Trophoblast cell (in vitro differentiated cells and primary cell): ENCODE measurements at regions not wholly inside any gene's neighbourhood (a gene's known extent, or its start where the extent isn't known, plus 50 kb on each side); places are given as distances from the start of the nearest gene placed in this dataset.
A peak's percentile ranks its signal among the peaks of the same experiment; 100 is the strongest.
"Not testable (repeated sequence)": the region's sequence is repeated elsewhere in the genome, so short reads cannot be mapped to it uniquely, and the experiment has no call there.

ENCODE experiments used
- DNase-seq, 2 donors: peaks; one replicate each; pipeline ENCODE4 v3.0.0-alpha.2; 2016
- H2AFZ ChIP-seq: 2 replicates; pipeline ENCODE4 v1.6.1; 2013; ENCODE audit warnings: low read length, moderate library complexity, mild to moderate bottlenecking; ENCODE audit not compliant: insufficient read depth, poor library complexity
- H2AK5ac ChIP-seq: 2 replicates; pipeline ENCODE4 v1.6.1; 2013; ENCODE audit warnings: mild to moderate bottlenecking, low read length
- H2BK120ac ChIP-seq: 2 replicates; pipeline ENCODE4 v1.6.1; 2013; ENCODE audit warnings: low read length, mild to moderate bottlenecking, moderate library complexity; ENCODE audit not compliant: insufficient read depth, poor library complexity
- H2BK12ac ChIP-seq: 2 replicates; pipeline ENCODE4 v1.6.1; 2013; ENCODE audit warnings: mild to moderate bottlenecking, low read length, moderate library complexity
- H2BK5ac ChIP-seq: 2 replicates; pipeline ENCODE4 v1.6.1; 2013; ENCODE audit warnings: low read length, low read depth, moderate library complexity, mild to moderate bottlenecking; ENCODE audit not compliant: poor library complexity
- H3K14ac ChIP-seq: 2 replicates; pipeline ENCODE4 v1.6.1; 2013; ENCODE audit warnings: mild to moderate bottlenecking, low read length
- H3K18ac ChIP-seq: 2 replicates; pipeline ENCODE4 v1.6.1; 2013; ENCODE audit warnings: mild to moderate bottlenecking, low read length
- H3K23ac ChIP-seq: 2 replicates; pipeline ENCODE4 v1.6.1; 2013; ENCODE audit warnings: low read length
- H3K27ac ChIP-seq: 2 replicates; pipeline ENCODE4 v1.5.1; 2013; ENCODE audit warnings: low read depth, mild to moderate bottlenecking, inconsistent platforms, low read length, moderate library complexity
- H3K27me3 ChIP-seq: 2 replicates; pipeline ENCODE4 v1.6.1; 2013; ENCODE audit warnings: inconsistent platforms, mild to moderate bottlenecking, low read length, moderate library complexity; ENCODE audit not compliant: insufficient read depth
- H3K36me3 ChIP-seq, 2 experiments: 1 replicate in 1 of 2; 2 replicates in 1 of 2; pipeline ENCODE4 v1.6.1; 2013; ENCODE audit warnings: low read length in 2 of 2, mild to moderate bottlenecking in 2 of 2, moderate library complexity in 1 of 2; ENCODE audit not compliant: insufficient read depth in 2 of 2, control insufficient read depth in 1 of 2
- H3K4ac ChIP-seq: 2 replicates; pipeline ENCODE4 v1.6.1; 2013; ENCODE audit warnings: low read depth, mild to moderate bottlenecking, low read length, moderate library complexity
- H3K4me1 ChIP-seq, 2 experiments: 1 replicate in 1 of 2; 2 replicates in 1 of 2; pipeline ENCODE4 v1.6.1; 2013; ENCODE audit warnings: low read length in 2 of 2, mild to moderate bottlenecking in 2 of 2, moderate library complexity in 1 of 2; ENCODE audit not compliant: insufficient read depth in 2 of 2, control insufficient read depth in 1 of 2
- H3K4me2 ChIP-seq: 2 replicates; pipeline ENCODE4 v1.6.1; 2013; ENCODE audit warnings: inconsistent platforms, mild to moderate bottlenecking, low read length, moderate library complexity
- H3K4me3 ChIP-seq: 2 replicates; pipeline ENCODE4 v1.5.1; 2013; ENCODE audit warnings: mild to moderate bottlenecking, low read depth, low read length, inconsistent platforms
- H3K79me1 ChIP-seq: one replicate; pipeline ENCODE4 v1.6.1; 2013; ENCODE audit warnings: low read length
- H3K79me2 ChIP-seq: 2 replicates; pipeline ENCODE4 v1.6.1; 2013; ENCODE audit warnings: low read length, mild to moderate bottlenecking; ENCODE audit not compliant: control insufficient read depth, insufficient read depth, poor library complexity
- H3K9ac ChIP-seq: 2 replicates; pipeline ENCODE4 v1.6.1; 2013; ENCODE audit warnings: mild to moderate bottlenecking, low read length
- H3K9me3 ChIP-seq: 2 replicates; pipeline ENCODE4 v1.6.1; 2013; ENCODE audit warnings: low read depth, mild to moderate bottlenecking, control low read depth, inconsistent platforms, low read length; ENCODE audit not compliant: insufficient read depth
- H4K12ac ChIP-seq: 2 replicates; pipeline ENCODE4 v1.6.1; 2013; ENCODE audit warnings: low read depth, mild to moderate bottlenecking, low read length, moderate library complexity
- H4K8ac ChIP-seq: 2 replicates; pipeline ENCODE4 v1.6.1; 2013; ENCODE audit warnings: low read depth, mild to moderate bottlenecking, low read length, moderate library complexity
- H4K91ac ChIP-seq: one replicate; pipeline ENCODE4 v1.6.1; 2013; ENCODE audit warnings: low read depth, mild to moderate bottlenecking, low read length, moderate library complexity
- WGBS: extraction: QIAGEN DNeasy Blood & Tissue Kit; methylation state at CpG from one replicate; pipeline ENCODE4 v1.1.7; 2013; ENCODE audit warnings: missing lambda C conversion rate; ENCODE audit not compliant: insufficient read length, insufficient coverage; ENCODE audit errors: extremely low coverage; 5-methylcytosine and 5-hydroxymethylcytosine counted together

DNA sequence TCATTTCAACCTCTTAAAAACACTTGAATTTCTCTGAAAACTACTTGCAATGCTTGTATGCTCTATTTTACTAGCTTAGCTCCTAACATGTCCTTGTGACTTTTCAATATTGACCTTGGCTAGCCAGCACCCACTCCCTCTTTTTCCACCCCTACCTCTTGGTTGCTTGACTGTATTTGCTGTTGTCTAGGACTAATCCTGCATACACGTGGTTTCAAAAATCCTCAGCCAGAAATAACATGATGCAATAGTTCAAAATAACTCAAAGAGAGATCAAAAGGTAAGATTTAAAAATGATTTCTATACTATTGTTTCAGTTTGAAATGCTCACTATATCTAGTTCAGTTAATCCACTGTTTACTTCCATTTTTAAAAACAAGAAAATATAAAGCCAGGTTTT is 102.3 kb upstream of the TBX18 start:
- Histone ChIP-seq H3K9me3 (no peaks in the 10 kb centered on the region), H4K12ac (no peak overlapping the region), H3K14ac (no peak overlapping the region), H3K79me1 (no peaks in the 10 kb centered on the region), H2BK12ac (no peak overlapping the region), H2BK5ac (no peak overlapping the region), H3K4ac (no peak overlapping the region), H2BK120ac (no peak overlapping the region), H3K23ac (no peak overlapping the region), H3K4me2 (no peak overlapping the region), H3K4me1 (no peaks in the 10 kb centered on the region), H3K4me3 (no peak overlapping the region), H3K9ac (no peak overlapping the region), H3K36me3 (no peaks in the 10 kb centered on the region), H4K91ac (no peak overlapping the region), H3K79me2 (no peaks in the 10 kb centered on the region), H2AFZ (no peak overlapping the region), H3K27me3 (no peaks in the 10 kb centered on the region), H2AK5ac (no peak overlapping the region), H3K18ac (no peak overlapping the region), H3K27ac (no peak overlapping the region), H4K8ac (no peak overlapping the region)
- no CpG with 5 or more reads among the region's 1 CpG for WGBS
- DNase-seq = peak in 1 of 2 donors; percentile 15

DNA sequence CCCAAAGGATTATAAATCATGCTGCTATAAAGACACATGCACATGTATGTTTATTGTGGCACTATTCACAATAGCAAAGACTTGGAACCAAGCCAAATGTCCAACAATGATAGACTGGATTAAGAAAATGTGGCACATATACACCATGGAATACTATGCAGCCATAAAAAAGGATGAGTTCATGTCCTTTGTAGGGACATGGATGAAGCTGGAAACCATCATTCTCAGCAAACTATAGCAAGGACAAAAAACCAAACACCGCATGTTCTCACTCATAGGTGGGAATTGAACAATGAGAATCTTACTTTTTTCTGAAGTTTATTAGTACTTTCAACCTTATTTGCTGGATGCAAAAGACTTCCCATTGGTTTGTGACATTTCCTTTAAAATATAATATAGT is 101.0 kb upstream of the TBX18 start:
- not testable (repeated sequence) for H2BK5ac ChIP-seq, H4K91ac ChIP-seq

DNA sequence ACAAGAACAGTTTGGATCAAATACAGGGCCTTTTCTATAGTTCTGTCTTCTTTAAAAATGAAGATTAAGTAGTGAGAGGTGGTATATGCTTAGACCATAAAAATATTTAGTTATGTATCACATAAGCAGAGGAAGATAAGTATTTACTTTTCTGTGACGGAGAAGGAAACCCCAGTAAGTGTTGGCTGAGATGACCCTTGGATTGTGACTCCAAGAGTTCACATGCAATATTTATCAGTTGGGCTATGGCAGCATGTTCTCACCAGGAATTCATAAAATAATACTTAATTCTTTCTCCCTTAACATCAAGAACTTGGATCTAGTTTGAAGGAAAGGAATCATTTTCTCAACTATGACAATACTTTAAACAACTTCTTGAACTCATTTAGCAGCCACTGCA is 98.4 kb upstream of the TBX18 start:
- no peak overlapping the region for H3K4ac ChIP-seq
- WGBS = no CpG with 5 or more reads among the region's 1 CpG

More for the DNA sequence above, 101.0 kb upstream of the TBX18 start:
- not testable (repeated sequence) for H3K14ac ChIP-seq, H2BK120ac ChIP-seq, H3K23ac ChIP-seq, H2AK5ac ChIP-seq, H3K4ac ChIP-seq, H3K4me1 ChIP-seq, H2AFZ ChIP-seq, H3K36me3 ChIP-seq, DNase-seq, H3K79me1 ChIP-seq, H4K12ac ChIP-seq, H2BK12ac ChIP-seq, H3K27me3 ChIP-seq, H3K79me2 ChIP-seq, H3K18ac ChIP-seq, H3K27ac ChIP-seq, H4K8ac ChIP-seq, H3K4me2 ChIP-seq, H3K4me3 ChIP-seq, H3K9me3 ChIP-seq, H3K9ac ChIP-seq
- no CpG with 5 or more reads among the region's 1 CpG for WGBS

DNA sequence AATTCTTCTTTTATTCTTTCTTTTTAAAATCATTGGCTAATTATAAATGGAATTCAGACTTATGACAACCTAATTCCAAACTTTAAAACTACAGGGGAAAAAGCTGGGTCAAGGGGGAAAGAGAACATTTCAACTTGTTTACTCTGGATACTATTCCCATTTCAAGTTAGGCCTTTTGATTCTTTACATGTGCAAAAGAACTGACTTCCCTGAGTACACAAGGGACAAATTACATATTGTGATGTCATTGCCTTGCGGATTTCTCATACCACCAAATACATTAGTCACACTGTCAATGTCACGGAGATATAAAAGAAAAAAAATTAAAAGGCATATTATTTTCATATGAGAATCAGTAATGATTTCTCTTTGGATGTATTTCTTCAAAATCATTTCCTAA is 96.5 kb upstream of the TBX18 start:
- Histone ChIP-seq H2BK12ac (no peak overlapping the region), H3K4me3 (no peak overlapping the region), H4K91ac (no peak overlapping the region), H3K27me3 (no peaks in the 10 kb centered on the region), H3K36me3 (no peaks in the 10 kb centered on the region), H3K9me3 (no peaks in the 10 kb centered on the region), H4K8ac (no peak overlapping the region), H3K23ac (no peak overlapping the region), H2BK5ac (no peak overlapping the region), H3K18ac (no peak overlapping the region), H3K14ac (no peak overlapping the region), H4K12ac (no peak overlapping the region), H3K79me2 (no peaks in the 10 kb centered on the region), H3K4me2 (no peak overlapping the region), H2BK120ac (no peak overlapping the region), H3K79me1 (no peaks in the 10 kb centered on the region), H3K4ac (no peak overlapping the region), H3K4me1 (no peaks in the 10 kb centered on the region), H3K9ac (no peak overlapping the region), H3K27ac (no peak overlapping the region), H2AFZ (no peak overlapping the region), H2AK5ac (no peak overlapping the region)
- WGBS = no CpG with 5 or more reads among the region's 2 CpGs
- no peak for DNase-seq

More for the DNA sequence above, 98.4 kb upstream of the TBX18 start:
- no peak overlapping the region for H3K4me3 ChIP-seq
- no peak overlapping the region for H3K18ac ChIP-seq
- DNase-seq = no peak
- H3K14ac ChIP-seq = no peak overlapping the region
- no peak overlapping the region for H3K23ac ChIP-seq
- H3K79me2 ChIP-seq = no peaks in the 10 kb centered on the region
- H2BK120ac ChIP-seq = no peak overlapping the region
- no peak overlapping the region for H3K9ac ChIP-seq
- no peaks in the 10 kb centered on the region for H3K9me3 ChIP-seq
- H4K12ac ChIP-seq = no peak overlapping the region
- no peak overlapping the region for H2AFZ ChIP-seq
- no peak overlapping the region for H2BK5ac ChIP-seq
- H3K4me1 ChIP-seq = no peaks in the 10 kb centered on the region
- H2BK12ac ChIP-seq = no peak overlapping the region
- no peaks in the 10 kb centered on the region for H3K27me3 ChIP-seq
- no peaks in the 10 kb centered on the region for H3K79me1 ChIP-seq
- no peak overlapping the region for H2AK5ac ChIP-seq
- no peak overlapping the region for H4K91ac ChIP-seq
- no peak overlapping the region for H3K4me2 ChIP-seq
- H3K27ac ChIP-seq = no peak overlapping the region
- H4K8ac ChIP-seq = no peak overlapping the region
- H3K36me3 ChIP-seq = no peaks in the 10 kb centered on the region
